ENCODE measurements at regions not wholly inside any gene's neighbourhood (a gene's known extent, or its start where the extent isn't known, plus 50 kb on each side); places are given as distances from the start of the nearest gene placed in this dataset.

DNA sequence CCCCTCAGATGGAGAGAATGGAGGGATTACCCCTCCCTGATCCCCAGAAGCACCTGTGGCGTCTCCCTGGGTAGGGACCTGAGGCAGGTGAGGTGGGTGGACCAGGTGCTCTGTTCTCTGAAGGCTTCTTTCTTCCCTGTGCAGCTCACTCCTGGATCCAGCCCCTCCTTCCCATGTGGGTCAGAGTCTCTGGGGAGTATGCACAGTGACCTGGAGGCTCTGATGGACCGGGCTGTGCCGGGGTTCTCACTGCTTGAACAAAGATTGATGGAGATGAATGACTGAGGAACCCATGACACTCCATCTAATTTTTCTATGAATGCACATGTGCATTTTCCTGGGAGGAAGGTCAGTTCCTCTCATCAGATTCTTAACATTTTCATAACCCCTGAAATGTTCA lies 78.6 kb upstream of the SHANK2 start:
- Histone ChIP-seq H3K9ac (ENCODE audit: low read length) (no peak overlapping the region), H3K27ac (ENCODE audit: low read depth, low read length, poor library complexity, severe bottlenecking) (no peak overlapping the region), H3K79me2 (ENCODE audit: insufficient read depth, low read length) (no peaks in the 10 kb centered on the region), H3K4me3 (ENCODE audit: low read depth, low read length, poor library complexity, severe bottlenecking) (no peak overlapping the region), H3K4me2 (ENCODE audit: low read length) (no peak overlapping the region), H3K9me3 (ENCODE audit: low read length) (peaks cover 11% of the 10 kb centered on the region), H3K4me1 (ENCODE audit: insufficient read depth, low read length, severe bottlenecking) (no peaks in the 10 kb centered on the region), H4K20me1 (ENCODE audit: insufficient read depth, low read length) (no peaks in the 10 kb centered on the region), H2AFZ (ENCODE audit: low read length) (no peak overlapping the region), H3F3A (ENCODE audit: insufficient read depth, low read length) (no peaks in the 10 kb centered on the region), H3K36me3 (ENCODE audit: insufficient read depth, low read length) (no peaks in the 10 kb centered on the region), H3K9me2 (ENCODE audit: low read depth, low read length) (no peaks in the 10 kb centered on the region), H3K27me3 (ENCODE audit: insufficient read depth, low read length) (no peaks in the 10 kb centered on the region)
- no peak for TF ChIP-seq EZH2 (IDR thresholded peaks at IDR 0.05; ENCODE audit: borderline replicate concordance, low read length)
- TF ChIP-seq, protein P1, sequence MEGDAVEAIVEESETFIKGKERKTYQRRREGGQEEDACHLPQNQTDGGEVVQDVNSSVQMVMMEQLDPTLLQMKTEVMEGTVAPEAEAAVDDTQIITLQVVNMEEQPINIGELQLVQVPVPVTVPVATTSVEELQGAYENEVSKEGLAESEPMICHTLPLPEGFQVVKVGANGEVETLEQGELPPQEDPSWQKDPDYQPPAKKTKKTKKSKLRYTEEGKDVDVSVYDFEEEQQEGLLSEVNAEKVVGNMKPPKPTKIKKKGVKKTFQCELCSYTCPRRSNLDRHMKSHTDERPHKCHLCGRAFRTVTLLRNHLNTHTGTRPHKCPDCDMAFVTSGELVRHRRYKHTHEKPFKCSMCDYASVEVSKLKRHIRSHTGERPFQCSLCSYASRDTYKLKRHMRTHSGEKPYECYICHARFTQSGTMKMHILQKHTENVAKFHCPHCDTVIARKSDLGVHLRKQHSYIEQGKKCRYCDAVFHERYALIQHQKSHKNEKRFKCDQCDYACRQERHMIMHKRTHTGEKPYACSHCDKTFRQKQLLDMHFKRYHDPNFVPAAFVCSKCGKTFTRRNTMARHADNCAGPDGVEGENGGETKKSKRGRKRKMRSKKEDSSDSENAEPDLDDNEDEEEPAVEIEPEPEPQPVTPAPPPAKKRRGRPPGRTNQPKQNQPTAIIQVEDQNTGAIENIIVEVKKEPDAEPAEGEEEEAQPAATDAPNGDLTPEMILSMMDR (IDR thresholded peaks at IDR 0.05; ENCODE audit: low read length) = no peak

DNA sequence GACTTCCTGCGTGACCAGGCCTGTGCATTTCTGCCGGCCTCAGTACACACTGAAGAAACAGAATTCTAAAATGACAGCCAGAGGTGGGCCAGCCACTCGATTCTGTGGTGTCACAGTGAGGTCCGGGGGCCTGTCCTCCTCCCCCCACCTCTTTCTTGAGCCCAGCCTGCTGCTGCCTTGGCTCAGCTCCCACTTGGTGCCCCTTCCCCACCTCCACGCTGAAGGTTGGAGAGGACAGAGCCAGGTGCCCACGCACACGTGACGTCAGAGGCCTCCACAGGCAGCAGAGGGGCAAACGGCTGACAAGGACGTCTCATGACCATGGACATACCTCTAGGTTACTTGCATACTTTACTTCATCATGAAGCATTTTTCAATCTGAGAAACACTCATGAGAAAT lies 78.0 kb upstream of the SHANK2 start:
- Histone ChIP-seq H3K9me3 (ENCODE audit: low read length) (peaks cover 11% of the 10 kb centered on the region), H2AFZ (ENCODE audit: low read length) (no peak overlapping the region), H3K9me2 (ENCODE audit: low read depth, low read length) (no peaks in the 10 kb centered on the region), H3K4me2 (ENCODE audit: low read length) (no peak overlapping the region), H3K4me3 (ENCODE audit: low read depth, low read length, poor library complexity, severe bottlenecking) (no peak overlapping the region), H3K27ac (ENCODE audit: low read depth, low read length, poor library complexity, severe bottlenecking) (no peak overlapping the region), H3K27me3 (ENCODE audit: insufficient read depth, low read length) (no peaks in the 10 kb centered on the region), H3K36me3 (ENCODE audit: insufficient read depth, low read length) (no peaks in the 10 kb centered on the region), H3K79me2 (ENCODE audit: insufficient read depth, low read length) (no peaks in the 10 kb centered on the region), H3K9ac (ENCODE audit: low read length) (no peak overlapping the region), H3K4me1 (ENCODE audit: insufficient read depth, low read length, severe bottlenecking) (no peaks in the 10 kb centered on the region), H3F3A (ENCODE audit: insufficient read depth, low read length) (no peaks in the 10 kb centered on the region), H4K20me1 (ENCODE audit: insufficient read depth, low read length) (no peaks in the 10 kb centered on the region)
- TF ChIP-seq, protein P1 (IDR thresholded peaks at IDR 0.05; ENCODE audit: low read length) = no peak
- TF ChIP-seq EZH2 (IDR thresholded peaks at IDR 0.05; ENCODE audit: borderline replicate concordance, low read length) = no peak

DNA sequence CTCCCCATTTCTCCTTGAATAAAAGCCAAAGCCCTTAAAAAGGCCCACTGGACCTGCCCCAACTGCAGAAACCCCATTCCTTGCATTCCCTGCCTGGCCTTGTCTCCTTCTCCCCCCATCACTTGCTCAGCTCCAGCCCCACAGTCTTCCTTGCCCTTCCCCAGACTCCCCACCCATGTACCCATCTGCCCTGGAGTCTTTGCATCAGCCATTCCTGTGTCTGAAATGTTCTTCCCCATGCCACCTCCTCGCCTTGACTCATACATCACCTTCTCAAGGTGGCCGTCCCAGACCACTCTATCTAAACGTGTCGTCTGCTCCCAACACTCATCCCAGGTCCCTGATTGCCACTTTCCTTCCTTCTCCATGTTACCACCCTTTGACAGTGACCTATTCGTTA lies 77.4 kb upstream of the SHANK2 start:
- H3K9ac ChIP-seq (ENCODE audit: low read length) = no peak overlapping the region
- no peaks in the 10 kb centered on the region for H3K27me3 ChIP-seq (ENCODE audit: insufficient read depth, low read length)
- H3K4me2 ChIP-seq (ENCODE audit: low read length) = no peak overlapping the region
- H3K36me3 ChIP-seq (ENCODE audit: insufficient read depth, low read length) = no peaks in the 10 kb centered on the region
- H3F3A ChIP-seq (ENCODE audit: insufficient read depth, low read length) = no peaks in the 10 kb centered on the region
- H4K20me1 ChIP-seq (ENCODE audit: insufficient read depth, low read length) = no peaks in the 10 kb centered on the region
- H3K4me1 ChIP-seq (ENCODE audit: insufficient read depth, low read length, severe bottlenecking) = no peaks in the 10 kb centered on the region
- peaks cover 11% of the 10 kb centered on the region for H3K9me3 ChIP-seq (ENCODE audit: low read length)
- no peaks in the 10 kb centered on the region for H3K9me2 ChIP-seq (ENCODE audit: low read depth, low read length)
- TF ChIP-seq, protein P1 (IDR thresholded peaks at IDR 0.05; ENCODE audit: low read length) = no peak
- TF ChIP-seq EZH2 (IDR thresholded peaks at IDR 0.05; ENCODE audit: borderline replicate concordance, low read length) = no peak
- H3K79me2 ChIP-seq (ENCODE audit: insufficient read depth, low read length) = no peaks in the 10 kb centered on the region
- H2AFZ ChIP-seq (ENCODE audit: low read length) = no peak overlapping the region
- no peak overlapping the region for H3K27ac ChIP-seq (ENCODE audit: low read depth, low read length, poor library complexity, severe bottlenecking)
- H3K4me3 ChIP-seq (ENCODE audit: low read depth, low read length, poor library complexity, severe bottlenecking) = no peak overlapping the region
